GM12872 (cell line): ENCODE measurements at regions not wholly inside any gene's neighbourhood (a gene's known extent, or its start where the extent isn't known, plus 50 kb on each side); places are given as distances from the start of the nearest gene placed in this dataset.

Experiments
- CTCF ChIP-seq: IDR thresholded peaks from 3 replicates; pipeline ENCODE4 v1.5.1; 2011; ENCODE audit warnings: low read depth, mild to moderate bottlenecking, low read length, moderate library complexity; ENCODE audit not compliant: insufficient read depth

GRCh38 chr2:16261791-16262190 is 321.4 kb downstream of the MYCN start:
- TF ChIP-seq CTCF, result no peak

- TF ChIP-seq CTCF, result no peak
Measured at GRCh38 chr2:16261071-16261470, 320.7 kb downstream of the MYCN start.

- no peak for TF ChIP-seq CTCF
Measured at GRCh38 chr2:16260041-16260830, 319.9 kb downstream of the MYCN start.

GRCh38 chr2:16259010-16259409 is 318.7 kb downstream of the MYCN start:
- no peak for TF ChIP-seq CTCF

- TF ChIP-seq CTCF, result no peak
Measured at GRCh38 chr2:16258350-16258749, 318.0 kb downstream of the MYCN start.

GRCh38 chr2:16257322-16258028 is 317.1 kb downstream of the MYCN start:
- TF ChIP-seq CTCF, result no peak

- TF ChIP-seq CTCF, result no peak
Measured at GRCh38 chr2:16256601-16257321, 316.4 kb downstream of the MYCN start.
